Thyroid gland (tissue), 4 donors: ENCODE measurements at regions not wholly inside any gene's neighbourhood (a gene's known extent, or its start where the extent isn't known, plus 50 kb on each side); places are given as distances from the start of the nearest gene placed in this dataset.

ENCODE experiments used
- CTCF ChIP-seq, 6 experiments: fragments of 200-600 bp in 3 of 6; fragments of 450-650 bp in 3 of 6; sonication (generic) in 3 of 6; IDR thresholded peaks; one replicate each; pipeline ENCODE4 v1.5.1; 2016 to 2019; ENCODE audit warnings: antibody characterized with exemption in 6 of 6, mild to moderate bottlenecking in 2 of 6, inconsistent platforms in 1 of 6, moderate library complexity in 1 of 6
- POLR2A ChIP-seq, 2 donors: fragments of 450-650 bp; IDR thresholded peaks; one replicate each; pipeline ENCODE4 v1.6.1; 2017; ENCODE audit warnings: antibody characterized with exemption in 2 of 2, mild to moderate bottlenecking in 2 of 2, moderate library complexity in 1 of 2

GRCh38 chr5:106088462-106088861 lies 1582.3 kb downstream of the EFNA5 start:
- TF ChIP-seq CTCF (IDR thresholded peaks at IDR 0.05), result no peak
- no peak for TF ChIP-seq POLR2A (IDR thresholded peaks at IDR 0.05)
